ENCODE measurements at regions not wholly inside any gene's neighbourhood (a gene's known extent, or its start where the extent isn't known, plus 50 kb on each side); places are given as distances from the start of the nearest gene placed in this dataset.
"Not testable (repeated sequence)": the region's sequence is repeated elsewhere in the genome, so short reads cannot be mapped to it uniquely, and the experiment has no call there.

- no peak overlapping the region for H3K4me3 ChIP-seq
- TF ChIP-seq CTCF (IDR thresholded peaks at IDR 0.05) (no peak), POLR2AphosphoS5 (IDR thresholded peaks at IDR 0.05) (no peak), POLR2A (IDR thresholded peaks at IDR 0.05) (no peak)
- H3K27ac ChIP-seq, result no peak overlapping the region
- no peaks in the 10 kb centered on the region for H3K4me1 ChIP-seq (replicated peaks)
- H3K36me3 ChIP-seq, result no peaks in the 10 kb centered on the region
- 75% methylated on average over 2 of the region's 2 CpGs for WGBS
- no peak for DNase-seq (ENCODE audit: low spot score)
- H3K27me3 ChIP-seq (replicated peaks; ENCODE audit: insufficient read depth), result no peaks in the 10 kb centered on the region
- H3K9me3 ChIP-seq, result no peaks in the 10 kb centered on the region
- intact Hi-C loops (cut with DNase I), result no loop called here
Measured at GRCh38 chr4:131344761-131345160, 1804.3 kb upstream of the PCDH10 start.

- Histone ChIP-seq H3K4me3 (no peak overlapping the region), H3K27ac (no peak overlapping the region), H3K4me1 (replicated peaks) (no peaks in the 10 kb centered on the region), H3K36me3 (no peaks in the 10 kb centered on the region), H3K9me3 (no peaks in the 10 kb centered on the region), H3K27me3 (replicated peaks; ENCODE audit: insufficient read depth) (no peaks in the 10 kb centered on the region)
- intact Hi-C loops (cut with DNase I), result no loop called here
- TF ChIP-seq POLR2A (IDR thresholded peaks at IDR 0.05), result no peak
- TF ChIP-seq CTCF (IDR thresholded peaks at IDR 0.05), result no peak
- no peak for TF ChIP-seq POLR2AphosphoS5 (IDR thresholded peaks at IDR 0.05)
- no peak for DNase-seq (ENCODE audit: low spot score)
- WGBS, result 46% methylated on average over 2 of the region's 2 CpGs
Measured at GRCh38 chr4:131347816-131348215, 1801.3 kb upstream of the PCDH10 start.

- Histone ChIP-seq H3K9me3 (no peaks in the 10 kb centered on the region), H3K4me1 (replicated peaks) (no peaks in the 10 kb centered on the region), H3K27ac (no peak overlapping the region), H3K4me3 (no peak overlapping the region), H3K27me3 (replicated peaks; ENCODE audit: insufficient read depth) (no peaks in the 10 kb centered on the region), H3K36me3 (no peaks in the 10 kb centered on the region)
- no peak for DNase-seq (ENCODE audit: low spot score)
- no peak for TF ChIP-seq POLR2AphosphoS5 (IDR thresholded peaks at IDR 0.05)
- TF ChIP-seq CTCF (IDR thresholded peaks at IDR 0.05), result no peak
- TF ChIP-seq POLR2A (IDR thresholded peaks at IDR 0.05), result no peak
- intact Hi-C loops (cut with DNase I), result no loop called here
- WGBS, result 61% methylated on average over 2 of the region's 2 CpGs
Measured at GRCh38 chr4:131348263-131348662, 1800.8 kb upstream of the PCDH10 start.

GRCh38 chr4:131352371-131352770, 1796.7 kb upstream of the PCDH10 start:
- intact Hi-C loops (cut with DNase I); H3K9me3 ChIP-seq; H3K27me3 ChIP-seq (replicated peaks; ENCODE audit: insufficient read depth); DNase-seq (ENCODE audit: low spot score); H3K27ac ChIP-seq; H3K36me3 ChIP-seq; H3K4me3 ChIP-seq; H3K4me1 ChIP-seq (replicated peaks): not testable (repeated sequence)
- 92% methylated on average over 19 of the region's 19 CpGs for WGBS

- Histone ChIP-seq H3K27me3 (replicated peaks; ENCODE audit: insufficient read depth) (no peaks in the 10 kb centered on the region), H3K27ac (no peak overlapping the region), H3K9me3 (no peaks in the 10 kb centered on the region), H3K4me3 (no peak overlapping the region), H3K4me1 (replicated peaks) (no peaks in the 10 kb centered on the region), H3K36me3 (no peaks in the 10 kb centered on the region)
- intact Hi-C loops (cut with DNase I), result no loop called here
- WGBS, result 77% methylated on average over 3 of the region's 3 CpGs
- no peak for TF ChIP-seq POLR2AphosphoS5 (IDR thresholded peaks at IDR 0.05)
- no peak for TF ChIP-seq POLR2A (IDR thresholded peaks at IDR 0.05)
- TF ChIP-seq CTCF (IDR thresholded peaks at IDR 0.05), result no peak
- DNase-seq (ENCODE audit: low spot score), result no peak
Measured at GRCh38 chr4:131366714-131367113, 1782.4 kb upstream of the PCDH10 start.
